ENCODE measurements at regions not wholly inside any gene's neighbourhood (a gene's known extent, or its start where the extent isn't known, plus 50 kb on each side); places are given as distances from the start of the nearest gene placed in this dataset.
"Not testable (repeated sequence)": the region's sequence is repeated elsewhere in the genome, so short reads cannot be mapped to it uniquely, and the experiment has no call there.

DNA sequence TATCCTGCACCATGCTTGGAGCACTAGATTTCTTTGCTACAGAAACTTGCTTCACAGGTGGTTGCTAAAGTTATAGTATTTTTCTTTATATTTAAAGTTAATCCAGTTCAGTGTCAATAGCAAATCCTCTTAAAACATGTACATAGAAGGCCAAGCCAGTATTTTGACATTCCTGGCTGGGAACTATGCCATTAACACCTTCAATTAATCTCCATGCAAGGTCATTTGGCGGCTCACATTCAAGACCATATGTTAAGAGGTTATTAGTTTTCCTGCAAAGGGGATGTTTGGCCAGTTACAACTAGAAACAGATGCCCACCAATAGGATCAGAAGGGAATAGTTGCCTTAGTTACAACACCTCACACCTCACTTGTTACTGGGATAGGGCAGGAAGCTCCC is 261.3 kb upstream of the MEIS1 start:
- no peak for DNase-seq (ENCODE audit: low spot score)

DNA sequence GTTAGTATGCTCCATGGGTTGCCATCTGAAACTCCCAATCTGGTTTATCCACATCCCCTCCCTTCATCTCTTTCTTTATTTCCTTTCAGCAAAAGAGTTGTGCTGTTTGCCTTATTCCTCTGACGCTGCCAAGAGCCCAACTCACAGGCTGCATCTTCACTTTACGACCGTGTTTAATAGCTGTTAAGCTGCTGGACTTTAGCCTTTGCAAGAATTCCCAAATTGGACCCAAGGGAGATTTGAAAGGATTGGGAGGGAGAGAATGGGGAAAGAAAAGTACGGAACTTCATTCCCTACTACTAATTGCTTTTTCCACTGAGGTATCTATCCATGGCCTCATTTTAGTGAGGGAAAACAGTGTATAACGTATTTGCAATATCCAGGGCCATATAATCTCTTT is 263.4 kb upstream of the MEIS1 start:
- DNase-seq (ENCODE audit: low spot score), result no peak

DNA sequence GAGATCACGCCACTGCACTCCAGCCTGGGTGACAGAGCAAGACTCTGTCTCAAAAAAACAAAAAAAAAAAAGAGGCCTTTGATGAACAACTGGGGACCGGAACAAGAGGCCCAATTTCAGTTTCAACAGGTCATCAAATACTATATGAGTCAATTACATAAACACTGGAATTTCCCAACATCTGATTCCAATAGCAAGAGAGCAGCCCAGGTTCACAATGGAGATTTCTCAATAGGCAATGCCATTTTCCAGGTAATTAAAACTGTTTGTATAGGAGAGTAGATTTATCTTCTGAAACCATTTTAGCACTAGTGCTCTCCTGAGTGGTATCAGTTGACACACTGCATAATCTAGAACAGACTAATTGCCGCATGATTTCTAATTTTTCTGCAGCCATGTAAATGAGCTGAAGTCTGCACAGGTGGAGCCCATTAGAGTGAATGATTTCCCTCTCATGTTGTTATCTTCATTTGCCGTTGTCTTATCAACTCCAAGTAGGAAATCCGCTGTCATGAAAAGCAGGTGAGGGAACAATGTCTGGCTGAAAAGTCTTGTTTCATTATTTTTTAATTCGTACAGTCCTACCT is 264.1 kb upstream of the MEIS1 start:
- no peak for DNase-seq (ENCODE audit: low spot score)

DNA sequence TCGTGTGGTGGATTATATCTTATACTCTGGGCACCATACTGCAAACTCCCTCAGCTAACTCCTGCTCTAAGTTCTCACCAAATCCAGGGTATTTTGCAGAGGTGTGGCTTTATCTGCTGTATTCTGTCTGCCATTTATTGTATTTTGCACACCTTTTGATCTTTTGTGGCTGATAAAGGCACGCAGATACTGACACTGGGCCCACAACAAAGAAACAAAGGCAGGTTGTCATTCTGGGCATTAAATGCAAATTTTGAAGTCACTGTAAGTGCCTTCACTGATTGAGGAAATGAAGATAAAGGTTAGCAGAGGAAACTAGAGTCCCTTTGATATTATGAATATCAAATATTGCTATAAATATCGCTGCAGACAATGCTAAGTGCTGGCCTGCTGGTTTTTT is 265.8 kb upstream of the MEIS1 start:
- DNase-seq (ENCODE audit: low spot score), result no peak

DNA sequence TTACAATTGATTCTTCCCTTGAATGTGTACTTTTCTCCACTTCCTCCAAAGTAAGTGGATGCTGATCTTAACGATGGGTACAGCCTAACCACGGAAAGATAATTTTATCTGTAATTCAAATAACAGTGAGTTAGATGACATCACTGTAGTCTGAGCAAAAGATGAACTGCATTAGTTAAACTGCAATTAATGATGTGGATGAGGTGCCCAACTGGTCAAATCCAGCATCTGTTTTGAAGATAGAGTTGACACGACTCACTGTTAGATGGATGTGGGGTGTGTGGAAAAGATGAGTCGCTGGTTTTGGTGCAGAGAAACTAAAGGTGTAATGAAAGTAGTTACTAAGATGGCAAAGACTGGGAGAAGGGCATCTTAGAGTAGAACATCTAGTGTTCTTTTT is 270.5 kb upstream of the MEIS1 start:
- DNase-seq (ENCODE audit: low spot score), result no peak

DNA sequence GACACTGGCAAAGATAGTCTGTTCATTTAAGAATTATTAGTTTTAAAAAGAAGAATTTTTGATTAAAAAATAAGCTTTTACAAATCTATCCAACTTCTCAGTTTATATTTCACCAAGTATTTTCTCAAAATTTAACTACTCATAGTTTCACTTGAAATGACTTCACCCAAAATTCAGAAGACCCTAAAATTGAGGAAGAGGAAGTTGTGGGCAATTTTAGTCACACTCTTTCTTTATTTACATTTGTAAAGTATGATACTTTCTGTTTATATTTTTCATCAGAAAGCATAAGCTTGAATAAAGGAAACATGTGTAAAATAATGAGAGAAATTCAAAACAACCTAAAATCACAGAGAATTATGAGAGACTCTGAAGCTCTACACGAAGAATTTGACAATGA is 278.8 kb upstream of the MEIS1 start:
- DNase-seq (ENCODE audit: low spot score), result no peak

DNA sequence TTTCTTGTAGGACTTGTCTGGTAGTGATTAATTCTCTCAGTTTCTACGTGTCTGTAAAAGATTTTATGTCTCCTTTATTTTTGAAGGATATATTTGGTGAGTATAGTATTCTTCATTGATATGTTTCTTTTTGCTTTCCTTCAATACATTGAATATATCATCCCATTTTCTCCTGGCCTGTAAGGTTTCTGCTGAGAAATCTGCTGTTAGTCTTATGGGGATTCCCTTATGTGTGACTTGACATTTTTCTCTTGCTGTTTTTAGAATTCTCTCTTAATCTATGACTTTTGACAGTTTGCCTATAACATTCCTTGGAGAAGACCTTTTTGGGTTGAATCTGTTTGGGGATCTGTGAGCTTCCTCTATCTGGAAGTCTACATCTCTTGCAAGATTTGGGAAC is 281.0 kb upstream of the MEIS1 start:
- no peak for DNase-seq (ENCODE audit: low spot score)

DNA sequence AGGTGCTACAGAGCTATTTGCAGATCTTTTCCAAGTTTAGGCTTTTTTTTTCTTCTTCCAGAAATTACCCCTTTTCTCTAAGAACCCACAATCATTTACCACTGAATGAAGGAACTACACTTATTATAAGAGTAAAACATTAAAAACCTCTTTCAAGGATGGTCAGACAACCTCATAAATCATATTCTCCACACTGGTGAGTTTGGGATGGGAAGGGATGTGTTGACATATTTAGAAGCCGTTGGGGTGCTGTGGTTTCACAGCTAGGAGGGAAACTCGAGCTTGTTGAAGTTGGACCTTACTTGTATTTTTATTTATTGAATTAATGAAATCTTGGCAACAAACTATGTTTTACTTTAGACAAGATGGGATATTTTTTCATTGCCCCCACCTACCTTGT is 289.4 kb upstream of the MEIS1 start:
- no peak for DNase-seq (ENCODE audit: low spot score)

DNA sequence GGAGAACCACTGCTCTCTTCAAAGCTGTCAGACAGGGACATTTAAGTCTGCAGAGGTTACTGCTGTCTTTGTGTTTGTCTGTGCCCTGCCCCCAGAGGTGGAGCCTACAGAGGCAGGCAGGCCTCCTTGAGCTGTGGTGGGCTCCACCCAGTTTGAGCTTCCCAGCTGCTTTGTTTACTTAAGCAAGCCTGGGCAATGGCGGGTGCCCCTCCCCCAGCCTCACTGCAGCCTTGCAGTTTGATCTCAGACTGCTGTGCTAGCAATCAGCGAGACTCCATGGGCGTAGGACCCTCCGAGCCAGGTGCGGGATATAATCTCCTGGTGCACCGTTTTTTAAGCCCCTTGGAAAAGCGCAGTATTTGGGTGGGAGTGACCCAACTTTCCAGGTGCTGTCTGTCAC is 290.6 kb upstream of the MEIS1 start:
- DNase-seq (ENCODE audit: low spot score), result not testable (repeated sequence)

DNA sequence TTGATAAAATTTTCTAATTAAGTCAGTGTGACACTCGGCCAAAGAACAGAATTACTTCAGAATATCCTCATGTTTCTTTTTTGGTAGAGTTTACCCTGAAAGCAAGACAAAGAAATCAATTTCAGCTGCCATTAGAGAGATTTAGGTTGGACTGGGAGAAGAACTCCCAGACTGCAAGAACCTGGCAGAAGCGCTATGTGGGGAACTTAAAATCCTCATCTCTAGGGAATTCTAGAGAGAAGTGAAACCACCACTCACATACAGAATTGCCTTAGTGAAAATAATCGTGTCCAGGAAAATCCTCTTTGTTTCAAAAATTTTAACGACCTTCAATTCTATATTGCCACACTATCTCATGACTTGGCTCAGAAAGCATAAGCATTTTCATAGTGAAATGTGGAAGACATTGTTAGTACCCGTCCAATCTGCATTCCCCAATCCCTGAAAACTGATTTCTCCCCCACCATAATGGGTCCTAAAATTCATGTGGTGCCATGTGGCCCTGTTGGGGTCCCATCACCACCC is 297.3 kb upstream of the MEIS1 start:
- DNase-seq (ENCODE audit: low spot score), result no peak

DNA sequence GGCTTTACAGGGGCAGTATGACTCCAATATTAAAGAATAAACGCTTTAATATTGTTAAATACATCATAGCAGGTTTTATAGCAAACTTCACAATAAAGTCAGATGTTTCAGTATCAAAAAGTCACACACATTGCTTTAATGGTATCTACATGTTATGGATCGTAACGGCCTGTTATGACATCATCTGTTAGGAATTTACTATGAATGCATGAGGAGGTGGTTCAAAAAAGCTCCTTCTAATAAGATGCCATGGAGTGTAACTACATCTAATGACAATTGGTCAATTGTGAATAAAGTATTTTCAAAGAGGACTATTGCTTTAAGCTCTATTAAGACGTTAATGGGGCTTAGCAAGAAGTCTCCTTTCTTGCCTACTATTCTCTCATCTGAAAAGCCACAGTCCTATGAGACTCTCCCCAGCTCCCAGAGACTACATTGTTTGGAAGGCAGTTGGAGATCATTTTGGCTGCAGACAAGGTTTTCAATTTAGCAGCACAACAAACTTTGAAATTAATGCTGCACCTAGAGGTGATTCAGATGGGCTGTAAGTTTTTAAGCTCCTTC is 300.7 kb upstream of the MEIS1 start:
- peak; percentile 38 for DNase-seq (ENCODE audit: low spot score)

DNA sequence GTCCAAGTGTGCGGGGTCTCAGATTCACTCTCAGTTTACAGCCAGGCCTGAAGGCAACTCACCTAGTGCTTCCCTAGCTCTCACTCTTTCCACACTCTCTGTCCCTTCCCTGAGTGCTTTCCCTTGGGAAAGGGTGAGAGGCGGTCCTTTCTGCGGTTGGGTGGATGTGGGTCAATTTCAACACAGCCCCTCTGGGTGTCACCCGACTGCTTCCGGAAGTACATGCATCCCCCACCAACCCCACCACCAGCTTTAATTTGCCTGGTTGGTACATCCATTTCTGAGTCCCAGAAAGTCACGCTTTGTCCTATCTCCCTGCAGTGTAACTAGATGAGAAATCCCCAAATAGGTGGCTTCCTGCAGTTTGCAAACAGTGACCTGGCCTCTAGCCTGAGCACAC is 307.3 kb upstream of the MEIS1 start:
- DNase-seq (ENCODE audit: low spot score), result no peak

DNA sequence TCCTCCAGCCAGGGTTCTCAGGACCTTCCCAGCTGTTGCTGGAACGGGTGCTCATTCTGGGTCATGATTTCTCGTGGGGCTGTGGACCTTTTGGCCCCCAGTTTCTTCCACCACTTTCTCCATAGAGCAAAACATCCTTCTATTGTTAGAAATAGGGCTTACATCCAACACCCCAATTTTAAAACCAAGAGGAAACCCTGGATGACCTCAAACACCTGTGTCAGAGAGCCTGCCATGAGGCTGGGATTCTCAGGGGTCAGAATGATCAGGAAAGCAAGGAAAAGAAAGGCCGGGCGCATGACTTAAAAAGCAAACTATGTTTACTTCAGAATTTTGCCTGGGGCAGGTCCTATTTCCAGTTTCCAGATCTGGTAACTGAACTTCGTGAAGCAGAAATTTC is 307.9 kb upstream of the MEIS1 start:
- no peak for DNase-seq (ENCODE audit: low spot score)

DNA sequence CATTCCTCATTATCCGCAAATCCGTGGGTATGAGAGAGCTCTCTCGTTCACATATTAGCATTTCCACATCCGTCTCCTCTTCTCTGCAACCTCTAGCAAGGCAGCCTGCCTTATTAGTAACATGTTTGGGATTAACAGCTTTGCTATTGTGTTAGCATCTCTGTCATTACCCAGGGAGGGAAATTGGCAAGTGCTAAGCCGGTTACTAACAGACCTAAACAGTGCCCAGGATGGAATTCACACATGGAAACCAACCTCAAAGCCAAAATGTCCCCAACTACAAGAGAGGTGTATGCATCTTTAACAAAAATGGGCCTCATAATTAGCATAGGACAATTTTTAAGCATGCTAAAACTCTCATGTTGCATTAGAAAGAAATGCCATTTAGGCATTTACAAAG is 309.0 kb upstream of the MEIS1 start:
- no peak for DNase-seq (ENCODE audit: low spot score)

DNA sequence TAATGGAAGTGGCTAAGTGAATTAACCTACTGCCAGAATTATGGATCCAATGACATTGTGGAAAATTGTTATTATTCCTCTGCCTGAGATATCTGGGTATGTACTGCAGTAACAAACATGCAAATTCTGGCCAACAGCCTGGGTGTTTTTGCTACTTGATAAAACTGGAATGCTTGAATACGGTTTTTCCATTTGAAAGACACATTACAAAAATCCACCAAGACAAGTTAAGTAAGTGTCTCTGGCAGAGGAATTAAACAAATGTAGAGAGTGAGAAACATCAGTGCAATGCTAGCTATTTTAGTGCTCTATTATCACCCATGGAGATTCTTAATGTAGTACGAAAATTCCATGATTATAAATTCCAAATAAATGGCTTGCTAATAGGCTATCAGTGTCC is 312.4 kb upstream of the MEIS1 start:
- DNase-seq (ENCODE audit: low spot score), result no peak

DNA sequence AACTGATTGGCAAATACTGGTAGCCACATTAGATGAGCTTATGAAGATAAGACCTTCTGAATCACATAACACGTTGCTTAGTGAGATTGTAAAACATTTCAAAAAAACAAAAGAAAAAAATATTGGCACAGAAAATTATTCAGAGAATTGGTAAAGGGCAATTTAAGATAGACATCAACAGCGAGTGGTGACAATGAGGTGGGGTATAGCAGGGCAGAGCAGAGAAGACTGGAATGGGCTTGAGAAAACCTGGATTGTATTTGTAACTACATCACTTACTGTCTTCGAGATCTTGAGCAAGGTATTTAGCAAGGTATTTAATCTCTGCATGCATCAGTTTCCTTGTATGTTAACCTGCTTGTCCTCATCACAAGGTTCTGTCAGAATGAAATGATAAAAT is 313.0 kb upstream of the MEIS1 start:
- DNase-seq (ENCODE audit: low spot score), result no peak

DNA sequence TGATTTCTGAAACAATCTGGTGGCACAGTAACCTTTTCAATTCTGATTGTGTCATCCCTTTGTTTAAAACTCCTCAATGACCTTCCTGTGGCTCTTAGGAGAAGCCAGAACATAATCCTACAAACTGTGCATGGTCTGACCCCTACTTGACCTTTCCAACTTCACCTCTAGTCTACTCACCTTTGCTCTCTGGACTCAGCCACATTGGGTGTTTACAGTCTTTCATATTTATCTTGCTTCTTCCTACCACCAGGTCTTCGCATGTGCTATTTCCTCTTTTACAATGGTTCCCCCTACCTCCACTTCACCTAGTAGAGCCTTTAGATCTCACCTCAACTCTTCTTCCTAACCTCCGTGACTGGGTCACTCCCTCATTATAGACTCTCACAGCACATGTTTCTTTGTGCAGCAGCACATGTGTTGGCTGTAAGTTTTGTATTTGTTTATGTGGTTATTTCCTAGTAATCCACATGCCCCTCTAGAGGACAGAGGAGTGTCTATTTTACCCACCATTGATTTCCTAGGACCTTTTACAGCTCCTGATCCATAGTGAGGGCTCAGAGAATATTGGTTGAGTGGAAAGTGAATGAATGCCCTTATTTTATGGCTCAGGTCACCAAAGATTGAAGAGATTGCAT is 320.8 kb upstream of the MEIS1 start:
- no peak for DNase-seq (ENCODE audit: low spot score)

DNA sequence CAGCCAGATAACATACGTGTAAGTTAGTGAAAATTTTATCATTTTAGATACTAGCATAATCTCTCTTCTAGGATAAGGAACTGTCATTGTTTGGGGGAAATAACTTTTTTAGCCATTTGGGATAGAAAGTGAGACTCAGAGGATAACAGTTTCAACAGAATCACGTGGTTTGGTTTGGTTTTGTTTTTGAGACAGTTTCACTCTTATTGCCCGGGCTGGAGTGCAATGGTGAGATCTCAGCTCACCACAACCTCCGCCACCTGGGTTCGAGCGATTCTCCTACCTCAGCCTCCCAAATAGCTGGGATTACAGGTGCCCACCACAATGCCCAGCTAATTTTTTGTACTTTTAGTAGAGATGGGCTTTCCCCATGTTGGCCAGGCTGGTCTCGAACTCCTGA is 323.2 kb upstream of the MEIS1 start:
- no peak for DNase-seq (ENCODE audit: low spot score)

DNA sequence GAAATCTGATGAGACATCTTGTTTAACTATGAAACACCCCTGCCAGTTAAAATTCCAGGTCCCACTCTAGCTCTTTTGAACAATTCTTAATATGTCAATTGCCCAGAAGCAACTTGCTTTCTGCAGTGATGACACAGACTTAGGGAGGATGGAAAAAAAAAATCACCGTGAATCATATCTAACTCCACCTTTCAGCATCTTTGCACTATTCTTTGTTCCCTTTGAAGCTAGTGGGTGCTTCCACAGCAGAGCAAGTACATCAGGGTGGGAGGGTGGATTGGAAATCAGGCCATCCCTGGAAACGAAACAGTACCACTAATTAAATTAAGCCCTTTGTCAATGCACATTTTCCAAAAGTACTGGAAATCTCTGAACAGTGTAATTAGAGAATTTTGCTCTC is 324.3 kb upstream of the MEIS1 start:
- DNase-seq (ENCODE audit: low spot score), result no peak

DNA sequence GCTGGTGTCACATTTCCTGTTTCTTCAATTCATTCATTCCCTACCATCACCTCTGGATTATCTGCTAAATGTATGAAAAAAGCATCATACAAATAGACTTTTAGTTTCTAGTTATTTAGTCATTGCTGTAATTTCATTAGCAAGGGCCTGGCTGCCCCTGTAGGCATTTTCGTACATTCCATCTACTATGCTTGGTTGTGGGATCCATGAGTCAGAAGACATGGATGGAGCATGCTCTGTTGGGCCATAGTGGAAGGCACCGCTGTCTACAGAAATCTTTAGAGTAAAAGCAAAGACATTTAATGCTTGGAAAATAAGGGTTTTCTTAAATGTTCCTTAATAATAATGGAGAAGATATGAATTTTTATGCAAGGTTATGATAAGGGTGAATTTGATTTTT is 324.8 kb upstream of the MEIS1 start:
- no peak for DNase-seq (ENCODE audit: low spot score)

DNA sequence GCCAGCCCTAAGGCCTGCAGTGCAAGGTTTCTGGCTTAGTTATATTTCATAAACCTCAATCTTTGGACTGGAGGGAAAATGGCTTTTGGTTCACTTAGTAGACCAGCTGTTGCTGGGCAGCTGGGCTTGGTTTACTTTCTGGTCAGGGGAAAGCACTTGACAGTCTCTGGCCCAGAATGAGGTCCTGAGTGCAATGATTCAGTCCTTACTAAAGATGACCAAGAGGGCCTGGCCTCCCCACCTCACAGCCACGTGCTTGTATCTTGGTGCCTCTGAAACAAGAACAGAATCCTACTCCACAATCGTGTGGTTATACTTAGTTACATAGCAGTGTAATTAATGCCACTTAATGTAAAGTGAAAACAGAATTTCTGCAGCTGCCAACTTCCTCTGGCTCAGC is 325.5 kb upstream of the MEIS1 start:
- DNase-seq (ENCODE audit: low spot score), result no peak

DNA sequence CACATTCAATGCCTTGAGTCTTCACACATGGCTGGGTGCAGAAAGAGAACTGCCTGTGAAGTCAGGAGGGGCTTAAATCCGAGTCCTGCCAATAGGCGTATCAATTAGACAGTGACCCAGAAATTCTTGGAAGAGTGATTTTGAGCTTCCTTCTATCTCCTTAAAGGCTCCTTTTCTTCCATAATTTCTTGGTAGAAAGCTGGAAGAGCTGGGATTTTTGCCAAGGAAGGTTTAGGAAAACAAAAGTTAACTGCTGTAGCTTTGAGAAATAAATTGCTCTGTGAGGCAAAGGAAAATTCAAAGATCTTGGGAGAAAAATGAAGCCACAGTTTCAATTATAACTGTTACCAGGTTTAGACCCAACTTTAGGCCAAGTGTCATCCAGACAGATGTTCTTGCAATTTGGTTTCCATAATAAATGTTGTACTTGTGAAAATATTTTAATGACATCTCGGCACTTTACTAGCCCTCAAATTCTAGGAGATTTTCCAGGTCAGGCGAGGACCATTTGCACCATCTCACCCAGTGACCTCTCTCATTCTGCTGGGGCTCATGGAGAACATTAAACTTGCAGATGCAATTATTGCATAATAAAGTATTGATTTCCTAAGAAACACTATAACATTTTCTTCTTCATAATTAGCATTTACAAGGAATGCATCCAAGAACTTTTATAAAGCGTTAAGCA is 329.7 kb upstream of the MEIS1 start:
- DNase-seq (ENCODE audit: low spot score), result no peak

DNA sequence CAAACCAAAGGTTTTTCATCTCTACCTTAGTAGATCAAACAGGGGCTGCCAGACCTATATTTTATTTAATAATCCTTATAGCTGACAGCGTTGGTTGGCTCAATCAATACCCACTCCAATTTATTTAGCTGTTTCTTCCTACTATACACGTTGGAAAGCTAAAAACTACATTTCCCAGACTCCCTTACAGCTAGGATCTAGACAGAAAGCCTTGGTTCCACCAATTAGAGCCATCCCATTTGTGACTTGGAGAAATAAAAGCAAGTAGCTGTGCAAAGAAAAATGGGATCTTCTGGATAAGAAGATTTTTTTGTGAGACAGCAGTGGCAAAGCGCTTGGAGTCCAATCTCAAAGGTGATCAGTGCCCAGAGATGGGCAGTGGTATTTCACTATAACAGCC is 331.3 kb upstream of the MEIS1 start:
- DNase-seq (ENCODE audit: low spot score), result no peak
